Vagina (tissue), 2 donors: ENCODE measurements at regions not wholly inside any gene's neighbourhood (a gene's known extent, or its start where the extent isn't known, plus 50 kb on each side); places are given as distances from the start of the nearest gene placed in this dataset.

Source experiments
- POLR2A ChIP-seq, 2 donors: fragments of 450-650 bp; IDR thresholded peaks; one replicate each; pipeline ENCODE4 v1.6.1; 2017; ENCODE audit warnings: antibody characterized with exemption in 2 of 2, mild to moderate bottlenecking in 2 of 2, moderate library complexity in 2 of 2
- POLR2AphosphoS5 ChIP-seq, 2 donors: sonication (generic); formaldehyde crosslinking; IDR thresholded peaks; one replicate each; pipeline ENCODE4 v1.9.0; 2017; ENCODE audit warnings: antibody characterized with exemption in 2 of 2, mild to moderate bottlenecking in 2 of 2, low read depth in 1 of 2; ENCODE audit not compliant: insufficient read depth in 1 of 2
- TF ChIP-seq, protein P1 (sequence below), 3 experiments: fragments of 450-650 bp in 2 of 3; fragments of 200-600 bp in 1 of 3; sonication (generic) in 1 of 3; IDR thresholded peaks; one replicate each; pipeline ENCODE4 v1.5.1; 2017 to 2019; ENCODE audit warnings: antibody characterized with exemption in 3 of 3, mild to moderate bottlenecking in 2 of 3, moderate library complexity in 2 of 3

DNA sequence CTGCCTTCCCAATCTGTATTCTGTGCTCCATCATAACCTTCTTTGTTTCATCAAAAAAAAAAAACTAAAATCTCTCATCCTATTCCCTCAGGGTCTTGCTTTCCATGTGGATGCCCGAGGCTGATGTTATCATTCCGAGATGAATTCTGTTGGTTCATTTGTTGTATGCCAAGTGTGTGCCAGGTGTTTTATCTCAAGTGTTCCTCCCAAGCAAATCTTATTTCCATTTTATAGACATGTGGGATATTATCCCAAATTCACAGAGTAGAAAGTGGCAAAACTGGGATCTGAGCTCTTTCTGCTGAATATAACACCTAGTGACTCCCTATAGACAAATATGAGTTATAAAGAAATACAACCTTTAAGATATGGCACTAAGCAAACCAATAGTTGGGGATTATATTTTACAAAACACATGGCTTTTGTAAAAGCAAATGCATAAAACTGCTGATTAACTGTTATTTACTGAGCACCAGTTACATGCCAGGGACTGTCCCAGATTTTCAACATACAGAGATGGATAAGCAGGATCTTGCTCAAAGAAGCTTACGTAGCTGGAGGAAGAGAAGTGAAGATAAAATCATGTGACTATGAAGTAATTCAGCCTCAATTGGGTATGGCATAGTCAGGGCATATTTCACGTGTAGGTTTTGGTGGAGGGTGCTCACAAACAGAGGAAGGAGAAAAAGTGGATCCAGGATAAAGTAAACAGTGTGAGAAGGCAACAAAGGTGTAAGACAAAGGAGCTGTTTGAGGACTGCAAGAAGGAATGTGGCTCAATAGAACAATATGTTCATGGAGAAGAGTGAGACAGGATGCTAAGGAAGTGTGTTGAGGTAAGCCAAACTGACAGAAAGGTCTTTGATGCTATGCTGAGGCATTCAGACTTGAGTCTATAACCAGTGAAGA lies 143.3 kb upstream of the ADAMTSL1 start:
- TF ChIP-seq, protein P1, sequence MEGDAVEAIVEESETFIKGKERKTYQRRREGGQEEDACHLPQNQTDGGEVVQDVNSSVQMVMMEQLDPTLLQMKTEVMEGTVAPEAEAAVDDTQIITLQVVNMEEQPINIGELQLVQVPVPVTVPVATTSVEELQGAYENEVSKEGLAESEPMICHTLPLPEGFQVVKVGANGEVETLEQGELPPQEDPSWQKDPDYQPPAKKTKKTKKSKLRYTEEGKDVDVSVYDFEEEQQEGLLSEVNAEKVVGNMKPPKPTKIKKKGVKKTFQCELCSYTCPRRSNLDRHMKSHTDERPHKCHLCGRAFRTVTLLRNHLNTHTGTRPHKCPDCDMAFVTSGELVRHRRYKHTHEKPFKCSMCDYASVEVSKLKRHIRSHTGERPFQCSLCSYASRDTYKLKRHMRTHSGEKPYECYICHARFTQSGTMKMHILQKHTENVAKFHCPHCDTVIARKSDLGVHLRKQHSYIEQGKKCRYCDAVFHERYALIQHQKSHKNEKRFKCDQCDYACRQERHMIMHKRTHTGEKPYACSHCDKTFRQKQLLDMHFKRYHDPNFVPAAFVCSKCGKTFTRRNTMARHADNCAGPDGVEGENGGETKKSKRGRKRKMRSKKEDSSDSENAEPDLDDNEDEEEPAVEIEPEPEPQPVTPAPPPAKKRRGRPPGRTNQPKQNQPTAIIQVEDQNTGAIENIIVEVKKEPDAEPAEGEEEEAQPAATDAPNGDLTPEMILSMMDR (IDR thresholded peaks at IDR 0.05), result no peak
- TF ChIP-seq POLR2AphosphoS5 (IDR thresholded peaks at IDR 0.05; ENCODE audit: insufficient read depth in 1 of 2, low read depth in 1 of 2) (no peak), POLR2A (IDR thresholded peaks at IDR 0.05) (no peak)
